Spleen (tissue), 11 donors: ENCODE measurements at regions not wholly inside any gene's neighbourhood (a gene's known extent, or its start where the extent isn't known, plus 50 kb on each side); places are given as distances from the start of the nearest gene placed in this dataset.

Experiments
- DNase-seq: peaks from one replicate; pipeline ENCODE4 v3.0.0-alpha.2; 2020
- H3K27ac ChIP-seq, 8 donors: fragments of 200-600 bp; sonication (generic) in 7 of 8; 1 replicate in 4 of 8; 2 replicates in 4 of 8; pipeline versions ENCODE4 v1.5.0 to v1.8.0; 2016 to 2021; ENCODE audit warnings: inconsistent platforms in 4 of 8, mild to moderate bottlenecking in 4 of 8, moderate library complexity in 1 of 8
- H3K27me3 ChIP-seq, 7 donors: fragments of 200-600 bp; sonication (generic) in 6 of 7; replicated peaks in 1 of 7; 1 replicate in 4 of 7; 2 replicates in 3 of 7; pipeline versions ENCODE4 v1.5.0 to v1.8.0; 2016 to 2021; ENCODE audit warnings: inconsistent platforms in 3 of 7, mild to moderate bottlenecking in 1 of 7
- H3K36me3 ChIP-seq, 6 donors: fragments of 200-600 bp; sonication (generic) in 5 of 6; 1 replicate in 4 of 6; 2 replicates in 2 of 6; pipeline versions ENCODE4 v1.5.0 to v1.8.0; 2016 to 2021; ENCODE audit warnings: inconsistent platforms in 2 of 6
- H3K4me1 ChIP-seq, 6 donors: fragments of 200-600 bp; sonication (generic) in 5 of 6; 1 replicate in 3 of 6; 2 replicates in 3 of 6; pipeline versions ENCODE4 v1.5.0 to v1.8.0; 2016 to 2021; ENCODE audit warnings: inconsistent platforms in 3 of 6
- H3K4me3 ChIP-seq, 8 donors: fragments of 200-600 bp; sonication (generic) in 7 of 8; 1 replicate in 4 of 8; 2 replicates in 4 of 8; pipeline versions ENCODE4 v1.5.0 to v1.8.0; 2016 to 2021; ENCODE audit warnings: inconsistent platforms in 4 of 8, mild to moderate bottlenecking in 4 of 8, moderate library complexity in 2 of 8
- H3K9me3 ChIP-seq, 8 donors: fragments of 200-600 bp; sonication (generic) in 7 of 8; 1 replicate in 4 of 8; 2 replicates in 4 of 8; pipeline versions ENCODE4 v1.5.0 to v1.8.0; 2016 to 2021; ENCODE audit warnings: inconsistent platforms in 4 of 8
- POLR2A ChIP-seq, 3 donors: fragments of 450-650 bp; IDR thresholded peaks; one replicate each; pipeline ENCODE4 v1.5.1; 2017; ENCODE audit warnings: antibody characterized with exemption in 3 of 3, mild to moderate bottlenecking in 1 of 3
- POLR2AphosphoS5 ChIP-seq, 3 donors: sonication (generic); formaldehyde crosslinking; IDR thresholded peaks; one replicate each; pipeline ENCODE4 v1.5.1; 2017; ENCODE audit warnings: antibody characterized with exemption in 3 of 3
- WGBS, 5 donors: extraction: QIAGEN DNeasy Blood & Tissue Kit in 3 of 5; methylation state at CpG; one replicate each; pipeline versions ENCODE4 v1.1.5 to v1.1.7; 2013 to 2018; 5-methylcytosine and 5-hydroxymethylcytosine counted together
- intact Hi-C: fragments of 100-400 bp; cut with DNase I; formaldehyde crosslinking; loops from one replicate; pipeline ENCODE4 v1.15.0; 2023; ENCODE audit warnings: low total_unique reads
- TF ChIP-seq, protein P1 (sequence below), 11 experiments: fragments of 200-600 bp in 7 of 11; fragments of 450-650 bp in 4 of 11; sonication (generic) in 4 of 11; IDR thresholded peaks in 8 of 11; conservative IDR thresholded peaks in 3 of 11; 1 replicate in 7 of 11; 2 replicates in 4 of 11; pipeline versions ENCODE4 v1.4.0 to v1.8.0; 2016 to 2021; ENCODE audit warnings: antibody characterized with exemption in 11 of 11, inconsistent platforms in 4 of 11, mild to moderate bottlenecking in 1 of 11
- donor health status: healthy with polysubstance abuse.
- donor health status: DM: no; HTN: no; CAD: no; lungs with moderate emphysema.
- donor health status: DM: no; HTN: no; CAD: no.
- donor health status: Bipolar disorder and iron deficiency.
- donor health status: healthy.
- donor health status: DM: no; HTN: no; CAD: no.
- donor health status: DM: yes; HTN: yes; CAD: no.

DNA sequence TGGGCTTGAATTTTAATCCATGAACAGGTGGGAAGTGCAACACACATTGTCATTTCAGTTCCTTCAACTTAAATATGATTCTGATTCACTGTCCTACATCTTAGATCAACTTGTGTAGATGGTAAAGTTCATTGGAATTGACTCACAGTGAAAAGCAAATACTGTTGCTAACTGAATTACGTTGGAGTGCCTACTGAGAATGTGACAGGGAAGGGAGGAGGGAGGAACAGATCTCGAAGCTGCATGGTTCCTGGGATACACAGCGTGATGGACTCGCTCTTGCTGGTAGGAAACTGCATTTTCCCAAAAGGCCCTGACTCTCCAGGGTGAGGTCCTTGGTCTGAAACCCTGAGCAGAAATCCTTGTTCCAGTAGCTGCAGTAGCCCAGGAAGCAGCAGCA, 284.2 kb downstream of the USP46 start:
- intact Hi-C loops, result loop anchor here (5.0 kb wide), 1 partner anchor 602 kb away; no protein-coding TSS in a partner anchor
- no peak for TF ChIP-seq POLR2AphosphoS5 (IDR thresholded peaks at IDR 0.05)
- TF ChIP-seq, protein P1, sequence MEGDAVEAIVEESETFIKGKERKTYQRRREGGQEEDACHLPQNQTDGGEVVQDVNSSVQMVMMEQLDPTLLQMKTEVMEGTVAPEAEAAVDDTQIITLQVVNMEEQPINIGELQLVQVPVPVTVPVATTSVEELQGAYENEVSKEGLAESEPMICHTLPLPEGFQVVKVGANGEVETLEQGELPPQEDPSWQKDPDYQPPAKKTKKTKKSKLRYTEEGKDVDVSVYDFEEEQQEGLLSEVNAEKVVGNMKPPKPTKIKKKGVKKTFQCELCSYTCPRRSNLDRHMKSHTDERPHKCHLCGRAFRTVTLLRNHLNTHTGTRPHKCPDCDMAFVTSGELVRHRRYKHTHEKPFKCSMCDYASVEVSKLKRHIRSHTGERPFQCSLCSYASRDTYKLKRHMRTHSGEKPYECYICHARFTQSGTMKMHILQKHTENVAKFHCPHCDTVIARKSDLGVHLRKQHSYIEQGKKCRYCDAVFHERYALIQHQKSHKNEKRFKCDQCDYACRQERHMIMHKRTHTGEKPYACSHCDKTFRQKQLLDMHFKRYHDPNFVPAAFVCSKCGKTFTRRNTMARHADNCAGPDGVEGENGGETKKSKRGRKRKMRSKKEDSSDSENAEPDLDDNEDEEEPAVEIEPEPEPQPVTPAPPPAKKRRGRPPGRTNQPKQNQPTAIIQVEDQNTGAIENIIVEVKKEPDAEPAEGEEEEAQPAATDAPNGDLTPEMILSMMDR (IDR thresholded peaks at IDR 0.05 in 8 of 11, conservative IDR thresholded peaks at IDR 0.05 in 3 of 11), result no peak
- no peak for TF ChIP-seq POLR2A (IDR thresholded peaks at IDR 0.05)
- 60 to 81% (median 66%) methylated on average over 4 of the region's 4 CpGs for WGBS, 5 donors
- no peak for DNase-seq
- no peaks in the 10 kb centered on the region for H3K4me1 ChIP-seq
- no peaks in the 10 kb centered on the region for H3K9me3 ChIP-seq
- H3K27me3 ChIP-seq, result peaks cover 0 to 15% (median 0%) of the 10 kb centered on the region in 7 donors
- H3K4me3 ChIP-seq, result no peak overlapping the region
- no peak overlapping the region for H3K27ac ChIP-seq
- H3K36me3 ChIP-seq, result no peaks in the 10 kb centered on the region

DNA sequence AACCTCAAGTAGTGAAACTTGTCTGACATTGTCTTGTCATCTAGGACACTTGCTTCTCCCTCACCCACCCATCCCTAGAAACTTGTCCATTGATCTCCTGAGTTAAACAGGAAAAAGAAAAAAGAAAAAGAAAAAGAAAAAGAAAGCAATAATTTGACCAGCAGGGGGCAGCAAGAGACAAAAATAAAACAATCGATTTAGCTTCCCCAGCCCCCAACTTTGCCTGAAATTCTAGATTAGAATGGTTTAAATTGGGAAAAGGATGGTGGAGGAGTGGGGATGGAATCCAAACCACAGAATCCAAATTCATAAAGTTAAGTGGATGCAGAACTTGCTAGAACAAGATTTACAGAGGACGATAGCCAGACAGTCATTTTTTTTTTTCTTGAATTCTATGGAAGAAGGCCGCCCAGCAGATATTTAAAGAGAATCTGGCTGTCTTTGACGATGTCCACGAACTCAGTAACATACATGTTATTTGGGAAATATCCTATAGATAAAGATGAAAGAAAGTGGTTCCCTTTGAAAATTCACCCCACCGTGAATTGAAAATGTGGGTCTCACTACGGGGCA, 282.9 kb downstream of the USP46 start:
- H3K4me1 ChIP-seq, result no peaks in the 10 kb centered on the region
- no peak overlapping the region for H3K27ac ChIP-seq
- H3K4me3 ChIP-seq, result no peak overlapping the region
- TF ChIP-seq, protein P1 (IDR thresholded peaks at IDR 0.05 in 8 of 11, conservative IDR thresholded peaks at IDR 0.05 in 3 of 11), result peak in 10 of 11 experiments; percentile 22 to 70 (median 53)
- no peak for TF ChIP-seq POLR2A (IDR thresholded peaks at IDR 0.05)
- TF ChIP-seq POLR2AphosphoS5 (IDR thresholded peaks at IDR 0.05), result no peak
- WGBS, 5 donors, result 58 to 71% (median 63%) methylated on average over 7 of the region's 7 CpGs
- no peak for DNase-seq
- H3K36me3 ChIP-seq, result no peaks in the 10 kb centered on the region
- no peaks in the 10 kb centered on the region for H3K9me3 ChIP-seq
- peaks cover 0 to 15% (median 0%) of the 10 kb centered on the region in 7 donors for H3K27me3 ChIP-seq
- intact Hi-C loops, result loop anchor here (5.0 kb wide), 1 partner anchor 601 kb away; no protein-coding TSS in a partner anchor

DNA sequence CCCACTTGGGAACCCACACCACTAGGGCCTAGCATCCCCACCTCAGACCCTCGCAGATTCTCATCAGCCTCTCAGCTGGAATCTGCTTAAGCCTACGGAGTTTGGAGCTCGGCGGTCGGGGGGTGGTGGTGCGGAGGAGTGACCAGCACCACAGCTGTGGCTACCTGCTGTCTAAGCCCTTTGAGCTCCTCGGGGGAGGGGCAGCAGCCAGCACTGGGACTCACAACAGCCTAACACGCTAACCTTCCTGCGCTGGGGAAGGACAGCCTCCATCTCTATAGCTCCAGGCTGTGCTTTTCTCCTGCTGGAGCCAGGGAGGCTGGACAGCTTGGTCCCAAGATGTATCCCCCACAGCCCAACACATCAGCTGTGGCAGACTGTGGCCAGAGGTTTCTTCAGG, 281.5 kb downstream of the USP46 start:
- no peaks in the 10 kb centered on the region for H3K9me3 ChIP-seq
- no peak for DNase-seq
- WGBS, 5 donors, result 91 to 97% (median 93%) methylated on average over 6 to 9 of the region's 9 CpGs
- H3K36me3 ChIP-seq, result no peaks in the 10 kb centered on the region
- intact Hi-C loops, result loop anchor here (5.0 kb wide), 1 partner anchor 600 kb away; no protein-coding TSS in a partner anchor
- no peak overlapping the region for H3K27ac ChIP-seq
- no peaks in the 10 kb centered on the region for H3K4me1 ChIP-seq
- H3K27me3 ChIP-seq, result peaks cover 0 to 15% (median 0%) of the 10 kb centered on the region in 7 donors
- H3K4me3 ChIP-seq, result no peak overlapping the region
- TF ChIP-seq POLR2A (IDR thresholded peaks at IDR 0.05) (no peak), POLR2AphosphoS5 (IDR thresholded peaks at IDR 0.05) (no peak)
- TF ChIP-seq, protein P1 (IDR thresholded peaks at IDR 0.05 in 8 of 11, conservative IDR thresholded peaks at IDR 0.05 in 3 of 11), result no peak

DNA sequence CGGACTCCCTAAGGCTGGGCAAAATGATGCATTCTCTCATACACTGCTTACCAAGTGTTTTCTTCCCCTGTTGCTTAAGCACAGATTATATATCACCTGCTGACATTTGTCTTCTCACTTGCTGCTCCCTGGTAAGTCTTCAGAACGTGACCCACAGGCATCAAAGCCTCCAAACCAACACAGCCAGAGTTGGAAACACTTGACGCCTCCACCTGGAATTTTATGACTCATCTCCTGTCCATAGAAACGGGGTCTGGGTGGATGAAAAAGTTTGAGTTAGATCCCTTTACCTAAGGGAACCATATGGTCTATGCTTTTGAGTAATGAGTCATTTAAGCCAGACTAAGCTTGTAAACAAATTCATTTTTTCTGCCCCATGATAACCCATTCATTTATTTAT, 251.6 kb downstream of the USP46 start:
- Histone ChIP-seq H3K4me1 (no peaks in the 10 kb centered on the region), H3K27me3 (no peaks in the 10 kb centered on the region), H3K9me3 (peaks cover 0 to 31% (median 21%) of the 10 kb centered on the region in 8 donors), H3K36me3 (no peaks in the 10 kb centered on the region), H3K27ac (no peak overlapping the region), H3K4me3 (no peak overlapping the region)
- WGBS, 5 donors, result 54 to 71% (median 62%) methylated on average over 4 of the region's 4 CpGs
- TF ChIP-seq, protein P1 (IDR thresholded peaks at IDR 0.05 in 8 of 11, conservative IDR thresholded peaks at IDR 0.05 in 3 of 11), result no peak
- TF ChIP-seq POLR2AphosphoS5 (IDR thresholded peaks at IDR 0.05), result no peak
- no peak for TF ChIP-seq POLR2A (IDR thresholded peaks at IDR 0.05)
- intact Hi-C loops, result no loop called here
- no peak for DNase-seq
